ENCODE measurements at regions not wholly inside any gene's neighbourhood (a gene's known extent, or its start where the extent isn't known, plus 50 kb on each side); places are given as distances from the start of the nearest gene placed in this dataset.

GRCh38 chr6:142605922-142606485 is 304.2 kb downstream of the ADGRG6 start:
- no peak overlapping the region for H3K27ac ChIP-seq
- no peaks in the 10 kb centered on the region for H3K9me3 ChIP-seq (ENCODE audit: low read depth)
- no peaks in the 10 kb centered on the region for H3K36me3 ChIP-seq
- TF ChIP-seq CTCF (IDR thresholded peaks at IDR 0.05; ENCODE audit: low read depth, low read length), result no peak
- DNase-seq (ENCODE audit: low read depth in 1 of 2, low spot score in 1 of 2), result peak in 1 of 2 donors; percentile 71
- H3K4me1 ChIP-seq (ENCODE audit: low read depth), result no peaks in the 10 kb centered on the region
- no peak overlapping the region for H3K4me3 ChIP-seq
- no peaks in the 10 kb centered on the region for H3K27me3 ChIP-seq

GRCh38 chr6:142612956-142613355 is 311.1 kb downstream of the ADGRG6 start:
- Histone ChIP-seq H3K27me3 (no peaks in the 10 kb centered on the region), H3K4me1 (ENCODE audit: low read depth) (no peaks in the 10 kb centered on the region), H3K9me3 (ENCODE audit: low read depth) (no peaks in the 10 kb centered on the region), H3K4me3 (no peak overlapping the region), H3K36me3 (no peaks in the 10 kb centered on the region), H3K27ac (no peak overlapping the region)
- DNase-seq (ENCODE audit: low read depth in 1 of 2, low spot score in 1 of 2), result no peak
- no peak for TF ChIP-seq CTCF (IDR thresholded peaks at IDR 0.05; ENCODE audit: low read depth, low read length)

- DNase-seq (ENCODE audit: low read depth in 1 of 2, low spot score in 1 of 2), result no peak
- Histone ChIP-seq H3K4me3 (no peak overlapping the region), H3K9me3 (ENCODE audit: low read depth) (no peaks in the 10 kb centered on the region), H3K4me1 (ENCODE audit: low read depth) (no peaks in the 10 kb centered on the region), H3K36me3 (no peaks in the 10 kb centered on the region), H3K27ac (no peak overlapping the region), H3K27me3 (no peaks in the 10 kb centered on the region)
- TF ChIP-seq CTCF (IDR thresholded peaks at IDR 0.05; ENCODE audit: low read depth, low read length), result no peak
Observed at GRCh38 chr6:142613981-142614380, 312.2 kb downstream of the ADGRG6 start.

GRCh38 chr6:142617158-142617557 is 315.4 kb downstream of the ADGRG6 start:
- Histone ChIP-seq H3K9me3 (ENCODE audit: low read depth) (no peaks in the 10 kb centered on the region), H3K36me3 (no peaks in the 10 kb centered on the region), H3K27me3 (no peaks in the 10 kb centered on the region), H3K27ac (no peak overlapping the region), H3K4me1 (ENCODE audit: low read depth) (no peaks in the 10 kb centered on the region), H3K4me3 (no peak overlapping the region)
- no peak for DNase-seq (ENCODE audit: low read depth in 1 of 2, low spot score in 1 of 2)
- no peak for TF ChIP-seq CTCF (IDR thresholded peaks at IDR 0.05; ENCODE audit: low read depth, low read length)

- Histone ChIP-seq H3K27me3 (no peaks in the 10 kb centered on the region), H3K9me3 (ENCODE audit: low read depth) (no peaks in the 10 kb centered on the region), H3K4me1 (ENCODE audit: low read depth) (no peaks in the 10 kb centered on the region), H3K36me3 (no peaks in the 10 kb centered on the region), H3K27ac (no peak overlapping the region), H3K4me3 (no peak overlapping the region)
- TF ChIP-seq CTCF (IDR thresholded peaks at IDR 0.05; ENCODE audit: low read depth, low read length), result no peak
- DNase-seq (ENCODE audit: low read depth in 1 of 2, low spot score in 1 of 2), result no peak
Observed at GRCh38 chr6:142621822-142622221, 320.0 kb downstream of the ADGRG6 start.

All from cardiac muscle cell (in vitro differentiated cells and primary cell).